ENCODE measurements at regions not wholly inside any gene's neighbourhood (a gene's known extent, or its start where the extent isn't known, plus 50 kb on each side); places are given as distances from the start of the nearest gene placed in this dataset.

GRCh38 chr1:72670902-72671301, 388.6 kb upstream of the NEGR1 start:
- TF ChIP-seq POLR2A (IDR thresholded peaks at IDR 0.05; ENCODE audit: low read length) (no peak), GATA1 (IDR thresholded peaks at IDR 0.05; ENCODE audit: low read depth, low read length) (no peak)

Measured in erythroblast (primary cell).